MCF 10A (cell line): ENCODE measurements at regions not wholly inside any gene's neighbourhood (a gene's known extent, or its start where the extent isn't known, plus 50 kb on each side); places are given as distances from the start of the nearest gene placed in this dataset.
"Not testable (repeated sequence)": the region's sequence is repeated elsewhere in the genome, so short reads cannot be mapped to it uniquely, and the experiment has no call there.

Experiments
- BruUV-seq: library from RNA; stranded (reverse); fragments of 400-500 nt; replicated peaks from 2 replicates; lab custom pipeline; 2021; lab: Mats Ljungman, UMichigan
- CTCF ChIA-PET: fragments of 300-600 bp; sonication (Branson Sonifier 250); formaldehyde crosslinking; extraction: SDS; loops from one replicate; lab custom pipeline; 2021; ENCODE audit warnings: antibody characterized with exemption, inconsistent platforms; lab: Yijun Ruan, JAX
- POLR2A ChIA-PET: fragments of 300-600, 350-650 bp; sonication (Branson Sonifier 250); formaldehyde crosslinking; extraction: SDS; loops from one replicate; lab custom pipeline; 2020; ENCODE audit warnings: antibody characterized with exemption, inconsistent platforms; lab: Yijun Ruan, JAX
- DNase-seq: peaks from one replicate; pipeline ENCODE4 v3.0.0-alpha.2; 2018; ENCODE audit not compliant: unreplicated experiment
- H3K27ac Mint-ChIP-seq: one replicate; pipeline ENCODE4 v1.8.0; 2022; ENCODE audit warnings: mild to moderate bottlenecking, low read depth, mixed read lengths; ENCODE audit not compliant: unreplicated experiment
- H3K27me3 Mint-ChIP-seq: one replicate; pipeline ENCODE4 v1.8.0; 2022; ENCODE audit warnings: mixed read lengths; ENCODE audit not compliant: insufficient read depth, unreplicated experiment
- H3K36me3 Mint-ChIP-seq: one replicate; pipeline ENCODE4 v1.8.0; 2022; ENCODE audit warnings: mild to moderate bottlenecking, moderate library complexity, mixed read lengths; ENCODE audit not compliant: insufficient read depth, unreplicated experiment
- H3K4me1 Mint-ChIP-seq: one replicate; pipeline ENCODE4 v1.8.0; 2022; ENCODE audit warnings: mixed read lengths; ENCODE audit not compliant: insufficient read depth, unreplicated experiment
- H3K4me3 Mint-ChIP-seq: one replicate; pipeline ENCODE4 v1.8.0; 2022; ENCODE audit warnings: mild to moderate bottlenecking, moderate library complexity, mixed read lengths; ENCODE audit not compliant: unreplicated experiment
- H3K9me3 Mint-ChIP-seq: one replicate; pipeline ENCODE4 v1.8.0; 2022; ENCODE audit warnings: mixed read lengths; ENCODE audit not compliant: unreplicated experiment
- CTCF ChIP-seq: fragments of 200-600 bp; IDR thresholded peaks from one replicate; pipeline ENCODE4 v1.8.0; 2022; ENCODE audit warnings: antibody characterized with exemption, mild to moderate bottlenecking; ENCODE audit not compliant: unreplicated experiment
- intact Hi-C: fragments of 100-400 bp; cut with micrococcal nuclease; formaldehyde crosslinking; loops from 2 replicates; pipeline ENCODE4 v1.14.1; 2022

- ChIA-PET CTCF (interaction anchor here (0.7 kb wide), 1 partner anchor 267 kb away, joined by 5 read pairs; no protein-coding TSS in a partner anchor), POLR2A (interaction anchor here (0.6 kb wide), 1 partner anchor 102 kb away, joined by 3 read pairs; no protein-coding TSS in a partner anchor)
- Mint-ChIP-seq H3K4me3 (no peak overlapping the region), H3K27ac (no peak overlapping the region), H3K27me3 (no peaks in the 10 kb centered on the region), H3K36me3 (no peaks in the 10 kb centered on the region), H3K4me1 (no peaks in the 10 kb centered on the region), H3K9me3 (peaks cover 19% of the 10 kb centered on the region)
- TF ChIP-seq CTCF = no peak
- DNase-seq = no peak
- no TSS peak for BruUV-seq
- intact Hi-C loops = no loop called here
Measured at GRCh38 chr2:16420421-16420820, 245.2 kb downstream of the CYRIA start.

- ChIA-PET POLR2A (no interaction called here), CTCF (interaction anchor here (0.6 to 0.8 kb wide), 2 partner anchors 477 to 781 kb away, joined by 3 to 4 read pairs; partner anchors contain the start of gene MYCN)
- H3K27me3 Mint-ChIP-seq = no peaks in the 10 kb centered on the region
- no peak overlapping the region for H3K4me3 Mint-ChIP-seq
- no peaks in the 10 kb centered on the region for H3K36me3 Mint-ChIP-seq
- no peak overlapping the region for H3K27ac Mint-ChIP-seq
- no TSS peak for BruUV-seq
- no peak for DNase-seq
- peaks cover 21% of the 10 kb centered on the region for H3K9me3 Mint-ChIP-seq
- intact Hi-C loops = no loop called here
- TF ChIP-seq CTCF = no peak
- no peaks in the 10 kb centered on the region for H3K4me1 Mint-ChIP-seq
Measured at GRCh38 chr2:16417726-16418125, 247.9 kb downstream of the CYRIA start.

- intact Hi-C loops = no loop called here
- DNase-seq = no peak
- POLR2A ChIA-PET = interaction anchor here (0.6 kb wide), 1 partner anchor 26 kb away, joined by 3 read pairs; no protein-coding TSS in a partner anchor
- Mint-ChIP-seq H3K4me3 (no peak overlapping the region), H3K27me3 (no peaks in the 10 kb centered on the region), H3K4me1 (no peaks in the 10 kb centered on the region), H3K36me3 (no peaks in the 10 kb centered on the region), H3K9me3 (peaks cover 31% of the 10 kb centered on the region), H3K27ac (no peak overlapping the region)
- CTCF ChIA-PET = no interaction called here
- no TSS peak for BruUV-seq
- TF ChIP-seq CTCF = no peak
Measured at GRCh38 chr2:16416651-16417050, 249.0 kb downstream of the CYRIA start.

GRCh38 chr2:16415861-16416260 is 249.8 kb downstream of the CYRIA start:
- BruUV-seq, POLR2A ChIA-PET, H3K27me3 Mint-ChIP-seq, intact Hi-C loops, H3K4me1 Mint-ChIP-seq, H3K36me3 Mint-ChIP-seq, CTCF ChIA-PET, H3K27ac Mint-ChIP-seq, H3K4me3 Mint-ChIP-seq, DNase-seq: not testable (repeated sequence)
- H3K9me3 Mint-ChIP-seq = peaks cover 37% of the 10 kb centered on the region
